ENCODE measurements at regions not wholly inside any gene's neighbourhood (a gene's known extent, or its start where the extent isn't known, plus 50 kb on each side); places are given as distances from the start of the nearest gene placed in this dataset.
"Not testable (repeated sequence)": the region's sequence is repeated elsewhere in the genome, so short reads cannot be mapped to it uniquely, and the experiment has no call there.

- no peak overlapping the region for H3K4me3 ChIP-seq (ENCODE audit: low read depth, low read length)
- H3K9me3 Mint-ChIP-seq, result peaks cover 0 to 7% (median 5%) of the 10 kb centered on the region in 7 donors
- no peak for ATAC-seq (ENCODE audit: low read depth in 2 of 2)
- H3K27ac Mint-ChIP-seq, result no peak overlapping the region
- H3K27ac ChIP-seq (ENCODE audit: insufficient read depth, low read length, poor library complexity, severe bottlenecking), result no peak overlapping the region
- no peaks in the 10 kb centered on the region for H3K4me1 ChIP-seq (ENCODE audit: control insufficient read depth, insufficient read depth, low read length, poor library complexity, severe bottlenecking)
- peaks cover 0 to 5% of the 10 kb centered on the region in 2 experiments for H3K9me3 ChIP-seq (ENCODE audit: control insufficient read depth in 2 of 2, low read length in 2 of 2)
- no peaks in the 10 kb centered on the region for H3K4me1 Mint-ChIP-seq
- no peak for DNase-seq
- no peaks in the 10 kb centered on the region for H3K27me3 Mint-ChIP-seq
- no peaks in the 10 kb centered on the region for H3K36me3 ChIP-seq (ENCODE audit: control insufficient read depth, insufficient read depth, low read length)
- no peaks in the 10 kb centered on the region for H3K27me3 ChIP-seq (ENCODE audit: control insufficient read depth, insufficient read depth, low read length)
- H3K36me3 Mint-ChIP-seq, result no peaks in the 10 kb centered on the region
- no peak overlapping the region for H3K4me3 Mint-ChIP-seq
These were observed 400.1 kb downstream of the CCDC85A start for GRCh38 chr2:56583796-56584315.

GRCh38 chr2:56587456-56587855 lies 403.7 kb downstream of the CCDC85A start:
- H3K4me1 ChIP-seq (ENCODE audit: control insufficient read depth, insufficient read depth, low read length, poor library complexity, severe bottlenecking), result no peaks in the 10 kb centered on the region
- Mint-ChIP-seq H3K27me3 (no peaks in the 10 kb centered on the region), H3K9me3 (peaks cover 0 to 9% (median 0%) of the 10 kb centered on the region in 7 donors), H3K36me3 (no peaks in the 10 kb centered on the region), H3K4me3 (no peak overlapping the region), H3K27ac (no peak overlapping the region), H3K4me1 (no peaks in the 10 kb centered on the region)
- H3K9me3 ChIP-seq (ENCODE audit: control insufficient read depth in 2 of 2, low read length in 2 of 2), result peaks cover 0 to 5% of the 10 kb centered on the region in 2 experiments
- DNase-seq (no peak), ATAC-seq (ENCODE audit: low read depth in 2 of 2) (no peak)
- H3K27ac ChIP-seq (ENCODE audit: insufficient read depth, low read length, poor library complexity, severe bottlenecking), result no peak overlapping the region
- no peaks in the 10 kb centered on the region for H3K27me3 ChIP-seq (ENCODE audit: control insufficient read depth, insufficient read depth, low read length)
- H3K4me3 ChIP-seq (ENCODE audit: low read depth, low read length), result no peak overlapping the region
- H3K36me3 ChIP-seq (ENCODE audit: control insufficient read depth, insufficient read depth, low read length), result no peaks in the 10 kb centered on the region

- H3K4me1 Mint-ChIP-seq, result no peaks in the 10 kb centered on the region
- H3K27ac Mint-ChIP-seq, result no peak overlapping the region
- peaks cover 0 to 8% (median 3%) of the 10 kb centered on the region in 7 donors for H3K9me3 Mint-ChIP-seq
- Histone ChIP-seq H3K27me3 (ENCODE audit: control insufficient read depth, insufficient read depth, low read length) (no peaks in the 10 kb centered on the region), H3K9me3 (ENCODE audit: control insufficient read depth in 2 of 2, low read length in 2 of 2) (peaks cover 0 to 5% of the 10 kb centered on the region in 2 experiments), H3K36me3 (ENCODE audit: control insufficient read depth, insufficient read depth, low read length) (no peaks in the 10 kb centered on the region), H3K4me1 (ENCODE audit: control insufficient read depth, insufficient read depth, low read length, poor library complexity, severe bottlenecking) (no peaks in the 10 kb centered on the region), H3K27ac (ENCODE audit: insufficient read depth, low read length, poor library complexity, severe bottlenecking) (no peak overlapping the region), H3K4me3 (ENCODE audit: low read depth, low read length) (no peak overlapping the region)
- ATAC-seq (ENCODE audit: low read depth in 2 of 2), result no peak
- no peaks in the 10 kb centered on the region for H3K36me3 Mint-ChIP-seq
- DNase-seq, result no peak
- no peaks in the 10 kb centered on the region for H3K27me3 Mint-ChIP-seq
- H3K4me3 Mint-ChIP-seq, result no peak overlapping the region
These were observed 405.4 kb downstream of the CCDC85A start for GRCh38 chr2:56589194-56589593.

- Mint-ChIP-seq H3K27me3 (no peaks in the 10 kb centered on the region), H3K9me3 (peaks cover 0 to 8% (median 3%) of the 10 kb centered on the region in 7 donors), H3K4me1 (no peaks in the 10 kb centered on the region)
These were observed 406.0 kb downstream of the CCDC85A start for GRCh38 chr2:56589835-56590234.

GRCh38 chr2:56590611-56591010 lies 406.8 kb downstream of the CCDC85A start:
- H3K4me3 Mint-ChIP-seq, result no peak overlapping the region

More at GRCh38 chr2:56589835-56590234, 406.0 kb downstream of the CCDC85A start:
- no peaks in the 10 kb centered on the region for H3K36me3 ChIP-seq (ENCODE audit: control insufficient read depth, insufficient read depth, low read length)
- peaks cover 0 to 5% of the 10 kb centered on the region in 2 experiments for H3K9me3 ChIP-seq (ENCODE audit: control insufficient read depth in 2 of 2, low read length in 2 of 2)
- Mint-ChIP-seq H3K27ac (no peak overlapping the region), H3K4me3 (no peak overlapping the region), H3K36me3 (no peaks in the 10 kb centered on the region)
- no peaks in the 10 kb centered on the region for H3K4me1 ChIP-seq (ENCODE audit: control insufficient read depth, insufficient read depth, low read length, poor library complexity, severe bottlenecking)
- no peaks in the 10 kb centered on the region for H3K27me3 ChIP-seq (ENCODE audit: control insufficient read depth, insufficient read depth, low read length)
- ATAC-seq (ENCODE audit: low read depth in 2 of 2), result no peak
- H3K4me3 ChIP-seq (ENCODE audit: low read depth, low read length), result no peak overlapping the region
- no peak for DNase-seq
- no peak overlapping the region for H3K27ac ChIP-seq (ENCODE audit: insufficient read depth, low read length, poor library complexity, severe bottlenecking)

GRCh38 chr2:56606086-56606485 lies 422.3 kb downstream of the CCDC85A start:
- not testable (repeated sequence) for H3K4me1 ChIP-seq (ENCODE audit: control insufficient read depth, insufficient read depth, low read length, poor library complexity, severe bottlenecking); H3K4me3 Mint-ChIP-seq; H3K27me3 ChIP-seq (ENCODE audit: control insufficient read depth, insufficient read depth, low read length); H3K9me3 ChIP-seq (ENCODE audit: control insufficient read depth in 2 of 2, low read length in 2 of 2); H3K36me3 ChIP-seq (ENCODE audit: control insufficient read depth, insufficient read depth, low read length); H3K4me1 Mint-ChIP-seq; H3K4me3 ChIP-seq (ENCODE audit: low read depth, low read length); H3K27ac ChIP-seq (ENCODE audit: insufficient read depth, low read length, poor library complexity, severe bottlenecking); DNase-seq; H3K27me3 Mint-ChIP-seq; ATAC-seq (ENCODE audit: low read depth in 2 of 2); H3K36me3 Mint-ChIP-seq; H3K27ac Mint-ChIP-seq
- peaks cover 1 to 28% (median 7%) of the 10 kb centered on the region in 7 donors for H3K9me3 Mint-ChIP-seq

More at GRCh38 chr2:56590611-56591010, 406.8 kb downstream of the CCDC85A start:
- no peaks in the 10 kb centered on the region for H3K4me1 ChIP-seq (ENCODE audit: control insufficient read depth, insufficient read depth, low read length, poor library complexity, severe bottlenecking)
- H3K9me3 ChIP-seq (ENCODE audit: control insufficient read depth in 2 of 2, low read length in 2 of 2), result peaks cover 0 to 5% of the 10 kb centered on the region in 2 experiments
- H3K27ac ChIP-seq (ENCODE audit: insufficient read depth, low read length, poor library complexity, severe bottlenecking), result no peak overlapping the region
- Mint-ChIP-seq H3K4me1 (no peaks in the 10 kb centered on the region), H3K27ac (no peak overlapping the region), H3K9me3 (peaks cover 0 to 8% (median 3%) of the 10 kb centered on the region in 7 donors), H3K27me3 (no peaks in the 10 kb centered on the region), H3K36me3 (no peaks in the 10 kb centered on the region)
- no peaks in the 10 kb centered on the region for H3K36me3 ChIP-seq (ENCODE audit: control insufficient read depth, insufficient read depth, low read length)
- DNase-seq (no peak), ATAC-seq (ENCODE audit: low read depth in 2 of 2) (no peak)
- H3K27me3 ChIP-seq (ENCODE audit: control insufficient read depth, insufficient read depth, low read length), result no peaks in the 10 kb centered on the region
- H3K4me3 ChIP-seq (ENCODE audit: low read depth, low read length), result no peak overlapping the region

- no peaks in the 10 kb centered on the region for H3K4me1 Mint-ChIP-seq
- H3K27ac Mint-ChIP-seq, result no peak overlapping the region
- no peaks in the 10 kb centered on the region for H3K9me3 ChIP-seq (ENCODE audit: control insufficient read depth in 2 of 2, low read length in 2 of 2)
- no peaks in the 10 kb centered on the region for H3K36me3 Mint-ChIP-seq
- no peaks in the 10 kb centered on the region for H3K4me1 ChIP-seq (ENCODE audit: control insufficient read depth, insufficient read depth, low read length, poor library complexity, severe bottlenecking)
- peaks cover 0 to 32% (median 7%) of the 10 kb centered on the region in 7 donors for H3K9me3 Mint-ChIP-seq
- H3K27me3 Mint-ChIP-seq, result no peaks in the 10 kb centered on the region
- H3K4me3 Mint-ChIP-seq, result no peak overlapping the region
- ATAC-seq (ENCODE audit: low read depth in 2 of 2) (no peak), DNase-seq (no peak)
- H3K27me3 ChIP-seq (ENCODE audit: control insufficient read depth, insufficient read depth, low read length), result no peaks in the 10 kb centered on the region
- no peak overlapping the region for H3K27ac ChIP-seq (ENCODE audit: insufficient read depth, low read length, poor library complexity, severe bottlenecking)
- H3K4me3 ChIP-seq (ENCODE audit: low read depth, low read length), result no peak overlapping the region
- H3K36me3 ChIP-seq (ENCODE audit: control insufficient read depth, insufficient read depth, low read length), result no peaks in the 10 kb centered on the region
These were observed 429.5 kb downstream of the CCDC85A start for GRCh38 chr2:56613254-56613653.

GRCh38 chr2:56613920-56614319 lies 430.1 kb downstream of the CCDC85A start:
- no peaks in the 10 kb centered on the region for H3K36me3 Mint-ChIP-seq

More at GRCh38 chr2:56613920-56614319, 430.1 kb downstream of the CCDC85A start:
- no peak overlapping the region for H3K27ac Mint-ChIP-seq
- peaks cover 0 to 32% (median 9%) of the 10 kb centered on the region in 7 donors for H3K9me3 Mint-ChIP-seq
- no peaks in the 10 kb centered on the region for H3K27me3 Mint-ChIP-seq
- Histone ChIP-seq H3K4me3 (ENCODE audit: low read depth, low read length) (no peak overlapping the region), H3K27ac (ENCODE audit: insufficient read depth, low read length, poor library complexity, severe bottlenecking) (no peak overlapping the region), H3K36me3 (ENCODE audit: control insufficient read depth, insufficient read depth, low read length) (no peaks in the 10 kb centered on the region), H3K27me3 (ENCODE audit: control insufficient read depth, insufficient read depth, low read length) (no peaks in the 10 kb centered on the region), H3K9me3 (ENCODE audit: control insufficient read depth in 2 of 2, low read length in 2 of 2) (no peaks in the 10 kb centered on the region), H3K4me1 (ENCODE audit: control insufficient read depth, insufficient read depth, low read length, poor library complexity, severe bottlenecking) (no peaks in the 10 kb centered on the region)
- ATAC-seq (ENCODE audit: low read depth in 2 of 2), result no peak
- H3K4me3 Mint-ChIP-seq, result no peak overlapping the region
- H3K4me1 Mint-ChIP-seq, result no peaks in the 10 kb centered on the region
- DNase-seq, result no peak

Data from CD4-positive, CD25-positive, alpha-beta regulatory T cell (primary cell).